Panc1 (cell line): ENCODE measurements at regions not wholly inside any gene's neighbourhood (a gene's known extent, or its start where the extent isn't known, plus 50 kb on each side); places are given as distances from the start of the nearest gene placed in this dataset.

Source experiments
- ATAC-seq: fragments of 200-7000 bp; cut with Tn5 transposase; 2 replicates; pipeline ENCODE4 v1.9.1; 2020; ENCODE audit warnings: mild to moderate bottlenecking, moderate library complexity
- BruUV-seq: library from RNA; stranded (reverse); fragments of 400-500 nt; replicated peaks from 2 replicates; lab custom pipeline; 2021; lab: Mats Ljungman, UMichigan
- CTCF ChIA-PET: fragments of 300-600 bp; sonication (Branson Sonifier 250); formaldehyde crosslinking; loops from one replicate; lab custom pipeline; 2022; ENCODE audit warnings: antibody characterized with exemption; lab: Charles Lee
- POLR2A ChIA-PET: fragments of 300-600 bp; sonication (Branson Sonifier 250); formaldehyde crosslinking; loops from one replicate; lab custom pipeline; 2022; ENCODE audit warnings: antibody characterized with exemption; lab: Charles Lee
- DNase-seq: peaks from one replicate; pipeline ENCODE4 v3.0.0-alpha.2; 2010; ENCODE audit warnings: low read depth, low spot score
- H3K27ac ChIP-seq: 2 replicates; pipeline ENCODE4 v1.5.1; 2011; ENCODE audit warnings: mild to moderate bottlenecking, low read length, inconsistent platforms
- H3K27me3 ChIP-seq: fragments of 200-500 bp; sonication (Bioruptor generic); 2 replicates; pipeline ENCODE4 v1.6.0; 2014; ENCODE audit warnings: low read length, inconsistent platforms; ENCODE audit not compliant: control insufficient read depth, insufficient read depth
- H3K36me3 ChIP-seq: fragments of 200-500 bp; sonication (Bioruptor generic); 2 replicates; pipeline ENCODE4 v1.5.1; 2014; ENCODE audit warnings: inconsistent platforms, mild to moderate bottlenecking, low read length, moderate library complexity; ENCODE audit not compliant: control insufficient read depth, insufficient read depth
- H3K4me1 ChIP-seq: 2 replicates; pipeline ENCODE4 v1.5.1; 2011; ENCODE audit warnings: inconsistent platforms, mild to moderate bottlenecking, low read length, moderate library complexity; ENCODE audit not compliant: control insufficient read depth, insufficient read depth
- H3K4me3 ChIP-seq, 2 experiments: 2 replicates each; pipeline ENCODE4 v1.5.1; 2011 to 2012; ENCODE audit warnings: low read depth in 2 of 2, low read length in 2 of 2, mild to moderate bottlenecking in 2 of 2, inconsistent platforms in 1 of 2, moderate library complexity in 1 of 2
- H3K9me3 ChIP-seq: fragments of 200-500 bp; sonication (Bioruptor generic); 2 replicates; pipeline ENCODE4 v1.5.1; 2014; ENCODE audit warnings: low read depth, mild to moderate bottlenecking, inconsistent platforms, low read length, moderate library complexity; ENCODE audit not compliant: control insufficient read depth, insufficient read depth
- POLR2AphosphoS5 ChIP-seq: IDR thresholded peaks from 2 replicates; pipeline ENCODE4 v1.6.1; 2012; ENCODE audit warnings: mild to moderate bottlenecking, low read depth, low read length, moderate library complexity
- SIN3A ChIP-seq: IDR thresholded peaks from 2 replicates; pipeline ENCODE4 v1.6.1; 2012; ENCODE audit warnings: low read depth, mild to moderate bottlenecking, low read length, moderate library complexity, borderline replicate concordance; ENCODE audit not compliant: insufficient read depth
- TCF7L2 ChIP-seq: IDR thresholded peaks from 2 replicates; pipeline ENCODE4 v1.6.1; 2011; ENCODE audit warnings: mild to moderate bottlenecking, low read depth, low read length, inconsistent platforms
- in situ Hi-C: cut with HindIII; loops from 2 replicates; pipeline ENCODE4 v1.10.0; 2016; ENCODE audit warnings: low sequenced_read_pairs, low pct_unique_long_range_greater_than_20kb
- intact Hi-C: fragments of 100-400 bp; cut with micrococcal nuclease; formaldehyde crosslinking; loops from one replicate; pipeline ENCODE4 v1.10.0; 2022; ENCODE audit not compliant: unreplicated experiment
- TF ChIP-seq, protein P1 (sequence below): fragments of 450-650 bp; IDR thresholded peaks from 2 replicates; pipeline ENCODE4 v1.5.1; 2017; ENCODE audit warnings: mild to moderate bottlenecking
- TF ChIP-seq, protein P2 (sequence below), 2 experiments: IDR thresholded peaks; 2 replicates each; pipeline ENCODE4 v1.6.1; 2011 to 2012; ENCODE audit warnings: low read depth in 2 of 2, control low read depth in 1 of 2, low read length in 1 of 2, mild to moderate bottlenecking in 1 of 2, moderate library complexity in 1 of 2; ENCODE audit not compliant: insufficient read depth in 1 of 2

DNA sequence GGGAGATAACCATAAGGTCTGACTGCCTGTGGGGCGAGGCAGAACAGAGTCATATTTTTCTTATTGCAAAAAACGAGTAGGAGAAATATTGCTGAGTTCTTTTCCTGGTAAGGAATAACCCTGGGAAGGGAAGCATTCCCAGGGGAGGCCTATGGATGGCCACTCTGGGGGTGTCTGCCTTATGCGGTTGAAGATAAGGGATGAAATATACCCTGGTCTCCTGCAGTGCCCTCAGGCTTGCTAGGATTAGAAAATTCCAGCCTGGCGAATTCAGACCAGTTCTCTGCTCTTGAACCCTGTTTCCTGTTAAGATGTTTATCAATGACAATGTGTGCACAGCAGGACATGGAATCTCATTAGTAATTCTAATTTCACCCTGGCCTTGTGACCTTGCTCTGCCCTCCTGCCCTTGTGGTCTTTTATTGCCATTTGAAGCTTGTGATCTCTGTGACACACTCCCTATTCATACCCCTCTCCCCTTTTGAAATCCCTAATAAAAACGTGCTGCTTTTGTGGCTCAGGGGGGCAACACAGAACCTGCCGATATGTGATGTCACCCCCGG lies 491.1 kb upstream of the EYS start:
- CTCF ChIA-PET, result no interaction called here

DNA sequence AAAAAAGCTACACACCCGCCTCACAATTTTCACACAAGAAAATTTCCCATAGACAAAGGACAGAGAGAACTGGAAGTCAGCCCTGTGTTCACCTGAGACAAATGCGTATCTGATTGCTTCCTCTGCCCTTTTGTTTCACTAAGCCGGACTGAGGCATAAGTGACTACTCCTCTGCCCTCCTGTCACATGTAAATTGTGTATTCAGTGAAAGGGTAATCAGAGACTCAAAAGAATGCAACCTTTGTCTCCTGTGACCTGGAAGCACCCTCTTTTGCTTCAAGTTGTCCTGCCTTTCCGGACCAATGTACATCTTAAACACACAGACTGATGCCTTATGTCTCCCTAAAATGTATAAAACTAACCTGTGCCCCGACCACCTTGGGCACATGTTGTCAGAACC lies 483.8 kb upstream of the EYS start:
- in situ Hi-C loops, result no loop called here

More for the DNA sequence above, 491.1 kb upstream of the EYS start:
- Histone ChIP-seq H3K27ac (no peak overlapping the region), H3K36me3 (no peaks in the 10 kb centered on the region), H3K9me3 (no peaks in the 10 kb centered on the region; the same call in 1 of the 2 replicates), H3K27me3 (no peaks in the 10 kb centered on the region), H3K4me1 (no peaks in the 10 kb centered on the region), H3K4me3 (no peak overlapping the region)
- BruUV-seq, result no TSS peak
- POLR2A ChIA-PET, result no interaction called here
- TF ChIP-seq, protein P1, sequence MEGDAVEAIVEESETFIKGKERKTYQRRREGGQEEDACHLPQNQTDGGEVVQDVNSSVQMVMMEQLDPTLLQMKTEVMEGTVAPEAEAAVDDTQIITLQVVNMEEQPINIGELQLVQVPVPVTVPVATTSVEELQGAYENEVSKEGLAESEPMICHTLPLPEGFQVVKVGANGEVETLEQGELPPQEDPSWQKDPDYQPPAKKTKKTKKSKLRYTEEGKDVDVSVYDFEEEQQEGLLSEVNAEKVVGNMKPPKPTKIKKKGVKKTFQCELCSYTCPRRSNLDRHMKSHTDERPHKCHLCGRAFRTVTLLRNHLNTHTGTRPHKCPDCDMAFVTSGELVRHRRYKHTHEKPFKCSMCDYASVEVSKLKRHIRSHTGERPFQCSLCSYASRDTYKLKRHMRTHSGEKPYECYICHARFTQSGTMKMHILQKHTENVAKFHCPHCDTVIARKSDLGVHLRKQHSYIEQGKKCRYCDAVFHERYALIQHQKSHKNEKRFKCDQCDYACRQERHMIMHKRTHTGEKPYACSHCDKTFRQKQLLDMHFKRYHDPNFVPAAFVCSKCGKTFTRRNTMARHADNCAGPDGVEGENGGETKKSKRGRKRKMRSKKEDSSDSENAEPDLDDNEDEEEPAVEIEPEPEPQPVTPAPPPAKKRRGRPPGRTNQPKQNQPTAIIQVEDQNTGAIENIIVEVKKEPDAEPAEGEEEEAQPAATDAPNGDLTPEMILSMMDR, result no peak
- TF ChIP-seq SIN3A (no peak), POLR2AphosphoS5 (no peak), TCF7L2 (no peak)
- TF ChIP-seq, protein P2, sequence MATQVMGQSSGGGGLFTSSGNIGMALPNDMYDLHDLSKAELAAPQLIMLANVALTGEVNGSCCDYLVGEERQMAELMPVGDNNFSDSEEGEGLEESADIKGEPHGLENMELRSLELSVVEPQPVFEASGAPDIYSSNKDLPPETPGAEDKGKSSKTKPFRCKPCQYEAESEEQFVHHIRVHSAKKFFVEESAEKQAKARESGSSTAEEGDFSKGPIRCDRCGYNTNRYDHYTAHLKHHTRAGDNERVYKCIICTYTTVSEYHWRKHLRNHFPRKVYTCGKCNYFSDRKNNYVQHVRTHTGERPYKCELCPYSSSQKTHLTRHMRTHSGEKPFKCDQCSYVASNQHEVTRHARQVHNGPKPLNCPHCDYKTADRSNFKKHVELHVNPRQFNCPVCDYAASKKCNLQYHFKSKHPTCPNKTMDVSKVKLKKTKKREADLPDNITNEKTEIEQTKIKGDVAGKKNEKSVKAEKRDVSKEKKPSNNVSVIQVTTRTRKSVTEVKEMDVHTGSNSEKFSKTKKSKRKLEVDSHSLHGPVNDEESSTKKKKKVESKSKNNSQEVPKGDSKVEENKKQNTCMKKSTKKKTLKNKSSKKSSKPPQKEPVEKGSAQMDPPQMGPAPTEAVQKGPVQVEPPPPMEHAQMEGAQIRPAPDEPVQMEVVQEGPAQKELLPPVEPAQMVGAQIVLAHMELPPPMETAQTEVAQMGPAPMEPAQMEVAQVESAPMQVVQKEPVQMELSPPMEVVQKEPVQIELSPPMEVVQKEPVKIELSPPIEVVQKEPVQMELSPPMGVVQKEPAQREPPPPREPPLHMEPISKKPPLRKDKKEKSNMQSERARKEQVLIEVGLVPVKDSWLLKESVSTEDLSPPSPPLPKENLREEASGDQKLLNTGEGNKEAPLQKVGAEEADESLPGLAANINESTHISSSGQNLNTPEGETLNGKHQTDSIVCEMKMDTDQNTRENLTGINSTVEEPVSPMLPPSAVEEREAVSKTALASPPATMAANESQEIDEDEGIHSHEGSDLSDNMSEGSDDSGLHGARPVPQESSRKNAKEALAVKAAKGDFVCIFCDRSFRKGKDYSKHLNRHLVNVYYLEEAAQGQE (IDR thresholded peaks at IDR 0.05; ENCODE audit: insufficient read depth in 1 of 2, low read depth in 2 of 2, low read length in 1 of 2), result no peak
- in situ Hi-C loops (no loop called here), intact Hi-C loops (no loop called here)
- ATAC-seq (no peak), DNase-seq (no peak)

More for the DNA sequence above, 483.8 kb upstream of the EYS start:
- CTCF ChIA-PET, result no interaction called here
- TF ChIP-seq, protein P2 (IDR thresholded peaks at IDR 0.05; ENCODE audit: insufficient read depth in 1 of 2, low read depth in 2 of 2, low read length in 1 of 2), result no peak
- TF ChIP-seq TCF7L2, result no peak
- TF ChIP-seq, protein P1, result no peak
- TF ChIP-seq POLR2AphosphoS5, result no peak
- TF ChIP-seq SIN3A, result no peak
- ATAC-seq (no peak), DNase-seq (no peak)
- intact Hi-C loops, result no loop called here
- POLR2A ChIA-PET, result no interaction called here
- H3K9me3 ChIP-seq, result peaks cover 23% of the 10 kb centered on the region
- H3K4me1 ChIP-seq, result no peaks in the 10 kb centered on the region
- no peak overlapping the region for H3K4me3 ChIP-seq
- H3K36me3 ChIP-seq, result no peaks in the 10 kb centered on the region
- no peaks in the 10 kb centered on the region for H3K27me3 ChIP-seq
- no peak overlapping the region for H3K27ac ChIP-seq
- no TSS peak for BruUV-seq
